ENCODE measurements at regions not wholly inside any gene's neighbourhood (a gene's known extent, or its start where the extent isn't known, plus 50 kb on each side); places are given as distances from the start of the nearest gene placed in this dataset.

GRCh38 chr17:77036136-77036840, 104.5 kb upstream of the SEC14L1 start:
- ChIA-PET CTCF (interaction anchor here (0.6 kb wide), 2 partner anchors 29 to 93 kb away, joined by 3 to 4 read pairs; no protein-coding TSS in a partner anchor), POLR2A (interaction anchor here in 1 of 2 donors (0.5 to 0.6 kb wide), 2 partner anchors 13 to 214 kb away, joined by 3 to 7 read pairs; no protein-coding TSS in a partner anchor)
- DNase-seq, result no peak
- Histone ChIP-seq H3K27ac (ENCODE audit: low read length) (no peak overlapping the region), H3K4me3 (ENCODE audit: control insufficient read depth in 1 of 2, extremely low read depth in 1 of 2, low read length in 1 of 2) (no peak overlapping the region), H3K9me3 (no peaks in the 10 kb centered on the region), H3K4me1 (ENCODE audit: control insufficient read depth in 1 of 2, extremely low read depth in 1 of 2, insufficient read depth in 2 of 2, low read length in 2 of 2) (no peaks in the 10 kb centered on the region), H3K27me3 (replicated peaks in 1 of 2; ENCODE audit: control insufficient read depth in 2 of 2, extremely low read depth in 1 of 2, insufficient read depth in 2 of 2, low read length in 1 of 2) (peaks cover 0 to 41% of the 10 kb centered on the region in 2 experiments), H3K36me3 (ENCODE audit: control insufficient read depth in 2 of 2, extremely low read depth in 1 of 2, insufficient read depth in 1 of 2, low read length in 1 of 2) (no peaks in the 10 kb centered on the region)
- ATAC-seq (replicated peaks in 1 of 4), result no peak
- Mint-ChIP-seq H3K36me3 (no peaks in the 10 kb centered on the region), H3K9me3 (peaks cover 5 to 9% (median 6%) of the 10 kb centered on the region in 3 donors), H3K4me3 (no peak overlapping the region), H3K27ac (peak overlapping the region in 1 of 2 donors; percentile 65), H3K4me1 (no peaks in the 10 kb centered on the region), H3K27me3 (peaks cover 13 to 21% of the 10 kb centered on the region in 2 donors)
- WGBS (ENCODE audit: insufficient coverage), result 77% methylated on average over 10 of the region's 16 CpGs

DNA sequence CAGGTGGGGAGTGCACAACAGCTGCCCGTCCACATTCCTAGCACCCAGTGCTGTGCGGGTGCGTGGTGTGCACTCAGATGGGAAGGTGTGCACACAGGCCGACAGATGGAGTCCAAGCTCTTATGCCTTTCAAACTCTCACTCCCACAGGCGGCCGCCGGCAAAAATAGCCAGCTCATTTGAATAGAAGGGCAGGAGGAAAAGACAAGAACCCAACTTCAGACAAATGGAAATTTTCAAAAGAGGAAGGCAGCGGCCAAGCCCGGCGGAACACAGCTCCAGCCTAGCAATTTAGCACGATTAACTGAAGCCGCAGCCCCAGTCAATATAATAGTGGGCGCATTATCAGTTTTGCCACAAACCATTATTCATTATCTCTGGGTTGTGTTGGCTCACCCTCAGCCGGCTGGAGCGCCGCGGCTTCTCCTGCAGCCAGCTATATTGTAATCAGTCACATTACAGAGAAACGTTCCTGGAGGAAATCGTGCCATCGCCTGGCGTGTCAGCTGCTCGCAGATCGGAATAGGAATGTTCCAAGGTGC, 103.9 kb upstream of the SEC14L1 start:
- Mint-ChIP-seq H3K9me3 (peaks cover 2 to 3% (median 2%) of the 10 kb centered on the region in 3 donors), H3K27me3 (peaks cover 13 to 21% of the 10 kb centered on the region in 2 donors), H3K4me3 (no peak overlapping the region), H3K36me3 (no peaks in the 10 kb centered on the region), H3K27ac (peak overlapping the region in 1 of 2 donors; percentile 55), H3K4me1 (no peaks in the 10 kb centered on the region)
- WGBS (ENCODE audit: insufficient coverage), result 25% methylated on average over 14 of the region's 23 CpGs
- ATAC-seq (replicated peaks in 1 of 4) (no peak), DNase-seq (no peak)
- Histone ChIP-seq H3K36me3 (ENCODE audit: control insufficient read depth in 2 of 2, extremely low read depth in 1 of 2, insufficient read depth in 1 of 2, low read length in 1 of 2) (no peaks in the 10 kb centered on the region), H3K4me3 (ENCODE audit: control insufficient read depth in 1 of 2, extremely low read depth in 1 of 2, low read length in 1 of 2) (no peak overlapping the region), H3K27me3 (replicated peaks in 1 of 2; ENCODE audit: control insufficient read depth in 2 of 2, extremely low read depth in 1 of 2, insufficient read depth in 2 of 2, low read length in 1 of 2) (peaks cover 0 to 41% of the 10 kb centered on the region in 2 experiments), H3K4me1 (ENCODE audit: control insufficient read depth in 1 of 2, extremely low read depth in 1 of 2, insufficient read depth in 2 of 2, low read length in 2 of 2) (no peaks in the 10 kb centered on the region), H3K27ac (ENCODE audit: low read length) (no peak overlapping the region), H3K9me3 (no peaks in the 10 kb centered on the region)
- ChIA-PET CTCF (interaction anchor here (0.5 to 0.6 kb wide), 4 partner anchors 30 to 94 kb away, joined by 3 to 4 read pairs (median 3); no protein-coding TSS in a partner anchor), POLR2A (no interaction called here)

- Mint-ChIP-seq H3K4me1 (no peaks in the 10 kb centered on the region), H3K27ac (no peak overlapping the region), H3K9me3 (no peaks in the 10 kb centered on the region), H3K27me3 (peaks cover 13 to 22% of the 10 kb centered on the region in 2 donors), H3K36me3 (no peaks in the 10 kb centered on the region), H3K4me3 (no peak overlapping the region)
- DNase-seq, result no peak
- no peak overlapping the region for H3K4me3 ChIP-seq (ENCODE audit: control insufficient read depth in 1 of 2, extremely low read depth in 1 of 2, low read length in 1 of 2)
- H3K9me3 ChIP-seq, result no peaks in the 10 kb centered on the region
- no peaks in the 10 kb centered on the region for H3K36me3 ChIP-seq (ENCODE audit: control insufficient read depth in 2 of 2, extremely low read depth in 1 of 2, insufficient read depth in 1 of 2, low read length in 1 of 2)
- H3K4me1 ChIP-seq (ENCODE audit: control insufficient read depth in 1 of 2, extremely low read depth in 1 of 2, insufficient read depth in 2 of 2, low read length in 2 of 2), result no peaks in the 10 kb centered on the region
- H3K27ac ChIP-seq (ENCODE audit: low read length), result no peak overlapping the region
- H3K27me3 ChIP-seq (replicated peaks in 1 of 2; ENCODE audit: control insufficient read depth in 2 of 2, extremely low read depth in 1 of 2, insufficient read depth in 2 of 2, low read length in 1 of 2), result peaks cover 0 to 41% of the 10 kb centered on the region in 2 experiments
- CTCF ChIA-PET, result no interaction called here
- WGBS (ENCODE audit: insufficient coverage), result 84% methylated on average over 5 of the region's 7 CpGs
- ATAC-seq (replicated peaks in 1 of 4), result no peak
- POLR2A ChIA-PET, result no interaction called here
Observed at GRCh38 chr17:77037943-77038342, 102.8 kb upstream of the SEC14L1 start.

DNA sequence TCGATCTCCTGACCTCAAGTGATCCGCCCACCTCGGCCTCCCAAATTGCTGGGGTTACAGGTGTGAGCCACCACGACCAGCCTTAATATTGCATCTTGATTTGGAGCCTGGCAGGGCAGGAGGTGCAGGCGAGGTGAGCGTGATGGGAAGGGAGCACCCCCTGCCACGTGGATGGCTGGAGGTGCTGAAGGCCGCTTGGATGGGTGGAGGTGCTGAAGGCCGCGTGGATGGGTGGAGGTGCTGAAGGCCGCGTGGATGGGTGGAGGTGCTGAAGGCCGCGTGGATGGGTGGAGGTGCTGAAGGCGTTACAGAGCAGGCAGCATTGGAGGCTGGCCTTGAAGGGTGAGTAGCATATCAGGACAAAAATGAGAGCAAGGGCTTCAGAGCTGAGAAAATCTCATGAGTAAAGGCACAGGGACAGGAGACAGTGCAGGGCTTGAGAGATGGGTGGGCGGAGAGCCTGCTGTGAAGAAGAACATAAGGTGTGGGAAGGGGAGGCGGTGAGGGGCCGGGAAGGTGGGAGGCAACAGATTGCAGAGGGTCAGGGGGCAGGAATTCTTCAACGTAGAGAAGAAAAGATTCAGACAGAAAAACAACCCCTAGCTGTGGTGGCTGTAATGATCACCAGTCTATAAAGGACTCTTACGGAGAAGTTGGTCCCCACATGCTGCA, 101.7 kb upstream of the SEC14L1 start:
- peaks cover 13 to 22% of the 10 kb centered on the region in 2 donors for H3K27me3 Mint-ChIP-seq
- CTCF ChIA-PET, result no interaction called here
- POLR2A ChIA-PET, result no interaction called here
- H3K36me3 Mint-ChIP-seq, result no peaks in the 10 kb centered on the region
- Histone ChIP-seq H3K27me3 (replicated peaks in 1 of 2; ENCODE audit: control insufficient read depth in 2 of 2, extremely low read depth in 1 of 2, insufficient read depth in 2 of 2, low read length in 1 of 2) (peaks cover 0 to 39% of the 10 kb centered on the region in 2 experiments), H3K4me1 (ENCODE audit: control insufficient read depth in 1 of 2, extremely low read depth in 1 of 2, insufficient read depth in 2 of 2, low read length in 2 of 2) (no peaks in the 10 kb centered on the region), H3K9me3 (no peaks in the 10 kb centered on the region), H3K4me3 (ENCODE audit: control insufficient read depth in 1 of 2, extremely low read depth in 1 of 2, low read length in 1 of 2) (no peak overlapping the region), H3K36me3 (ENCODE audit: control insufficient read depth in 2 of 2, extremely low read depth in 1 of 2, insufficient read depth in 1 of 2, low read length in 1 of 2) (no peaks in the 10 kb centered on the region), H3K27ac (ENCODE audit: low read length) (no peak overlapping the region)
- H3K4me1 Mint-ChIP-seq, result no peaks in the 10 kb centered on the region
- H3K27ac Mint-ChIP-seq, result no peak overlapping the region
- no peak for DNase-seq
- 84% methylated on average over 17 of the region's 20 CpGs for WGBS (ENCODE audit: insufficient coverage)
- H3K9me3 Mint-ChIP-seq, result no peaks in the 10 kb centered on the region
- H3K4me3 Mint-ChIP-seq, result no peak overlapping the region
- ATAC-seq (replicated peaks in 1 of 4), result no peak

DNA sequence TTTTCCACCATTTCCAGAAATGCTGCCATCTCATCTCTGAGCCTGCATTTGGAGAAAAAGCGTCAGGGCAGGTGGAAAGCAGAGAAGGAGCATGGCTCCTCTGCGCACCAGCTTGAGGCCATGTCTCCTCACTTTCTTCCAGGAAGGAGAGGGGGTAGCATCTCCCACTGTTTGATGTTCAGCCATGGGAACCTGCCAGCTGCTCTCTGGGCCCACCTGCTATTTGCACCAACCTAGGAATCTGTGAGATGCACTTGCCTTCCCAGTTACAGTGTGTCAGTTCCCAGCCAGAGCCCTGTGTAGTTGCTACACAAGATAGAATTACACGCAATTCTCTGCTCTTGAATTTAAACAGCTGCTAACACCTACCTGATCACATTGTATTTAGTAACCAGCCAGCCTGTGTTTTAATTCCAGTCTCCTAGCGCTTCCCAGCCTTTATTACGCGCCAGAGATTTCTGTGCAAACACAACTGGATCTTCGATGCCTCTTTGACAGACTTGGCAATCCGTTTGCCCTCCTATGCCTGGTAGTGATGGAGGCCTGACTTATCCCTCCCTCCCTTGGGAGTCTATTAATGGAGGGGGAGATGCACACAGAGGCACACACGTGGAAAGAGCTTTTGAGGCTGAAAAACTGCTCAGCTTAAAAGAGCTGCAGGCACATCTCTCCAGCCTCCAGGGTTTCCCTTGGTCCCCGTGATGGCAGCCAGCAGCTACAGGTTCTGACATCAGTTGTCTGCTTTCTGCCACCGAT, 98.1 kb upstream of the SEC14L1 start:
- Histone ChIP-seq H3K36me3 (ENCODE audit: control insufficient read depth in 2 of 2, extremely low read depth in 1 of 2, insufficient read depth in 1 of 2, low read length in 1 of 2) (no peaks in the 10 kb centered on the region), H3K9me3 (no peaks in the 10 kb centered on the region), H3K27ac (ENCODE audit: low read length) (no peak overlapping the region), H3K27me3 (replicated peaks in 1 of 2; ENCODE audit: control insufficient read depth in 2 of 2, extremely low read depth in 1 of 2, insufficient read depth in 2 of 2, low read length in 1 of 2) (peaks cover 0 to 6% of the 10 kb centered on the region in 2 experiments), H3K4me3 (ENCODE audit: control insufficient read depth in 1 of 2, extremely low read depth in 1 of 2, low read length in 1 of 2) (no peak overlapping the region), H3K4me1 (ENCODE audit: control insufficient read depth in 1 of 2, extremely low read depth in 1 of 2, insufficient read depth in 2 of 2, low read length in 2 of 2) (no peaks in the 10 kb centered on the region)
- 84% methylated on average over 5 of the region's 11 CpGs for WGBS (ENCODE audit: insufficient coverage)
- Mint-ChIP-seq H3K4me3 (no peak overlapping the region), H3K36me3 (no peaks in the 10 kb centered on the region), H3K27ac (no peak overlapping the region), H3K4me1 (no peaks in the 10 kb centered on the region), H3K9me3 (no peaks in the 10 kb centered on the region), H3K27me3 (peaks cover 0 to 6% of the 10 kb centered on the region in 2 donors)
- ChIA-PET POLR2A (interaction anchor here in 1 of 2 donors (0.6 kb wide), 1 partner anchor 698 kb away, joined by 4 read pairs; no protein-coding TSS in a partner anchor), CTCF (interaction anchor here in 1 of 2 donors (0.7 kb wide), 1 partner anchor 27 kb away, joined by 3 read pairs; no protein-coding TSS in a partner anchor)
- ATAC-seq (replicated peaks in 1 of 4) (no peak), DNase-seq (no peak)

All from T-cell (primary cell).